ENCODE measurements at regions not wholly inside any gene's neighbourhood (a gene's known extent, or its start where the extent isn't known, plus 50 kb on each side); places are given as distances from the start of the nearest gene placed in this dataset.

GRCh38 chr3:160088492-160089137, 100.0 kb downstream of the IL12A start:
- TF ChIP-seq CTCF (conservative IDR thresholded peaks at IDR 0.05; ENCODE audit: low read length) (no peak), EZH2phosphoT487 (IDR thresholded peaks at IDR 0.05; ENCODE audit: borderline replicate concordance) (no peak)

Measured in Loucy (cell line).